Fibroblast of lung (primary cell): ENCODE measurements at regions not wholly inside any gene's neighbourhood (a gene's known extent, or its start where the extent isn't known, plus 50 kb on each side); places are given as distances from the start of the nearest gene placed in this dataset.
A peak's percentile ranks its signal among the peaks of the same experiment; 100 is the strongest.

Source experiments
- DNase-seq, 2 donors: peaks; one replicate each; pipeline versions ENCODE4 v3.0.0 to v3.0.0-alpha.2; 2010; ENCODE audit warnings: low read depth in 2 of 2
- H2AFZ ChIP-seq: 2 replicates; pipeline ENCODE4 v1.5.1; 2012; ENCODE audit warnings: low read length, control low read depth, inconsistent platforms
- H3K27ac ChIP-seq: 2 replicates; pipeline ENCODE4 v1.5.1; 2011; ENCODE audit warnings: low read length, control low read depth; ENCODE audit not compliant: insufficient read depth
- H3K27me3 ChIP-seq: 2 replicates; pipeline ENCODE4 v1.5.1; 2011; ENCODE audit warnings: mild to moderate bottlenecking, low read length; ENCODE audit not compliant: control insufficient read depth, insufficient read depth
- H3K36me3 ChIP-seq: 2 replicates; pipeline ENCODE4 v1.5.1; 2011; ENCODE audit warnings: low read length; ENCODE audit not compliant: control insufficient read depth, insufficient read depth
- H3K4me1 ChIP-seq: 2 replicates; pipeline ENCODE4 v1.5.1; 2011; ENCODE audit warnings: low read length; ENCODE audit not compliant: control insufficient read depth, insufficient read depth; ENCODE audit errors: extremely low read depth
- H3K4me2 ChIP-seq: 2 replicates; pipeline ENCODE4 v1.5.1; 2011; ENCODE audit warnings: low read length, control low read depth; ENCODE audit not compliant: insufficient read depth; ENCODE audit errors: extremely low read depth
- H3K4me3 ChIP-seq, 4 experiments: fragments of 200-600 bp in 1 of 4; sonication (generic) in 1 of 4; replicated peaks in 1 of 4; 2 replicates each; pipeline ENCODE4 v1.5.1; 2011 to 2016; ENCODE audit warnings: low read length in 4 of 4, low read depth in 3 of 4, mild to moderate bottlenecking in 3 of 4, control low read depth in 2 of 4, inconsistent platforms in 1 of 4, mixed read lengths in 1 of 4; ENCODE audit not compliant: insufficient read depth in 1 of 4; ENCODE audit errors: control extremely low read depth in 1 of 4
- H3K79me2 ChIP-seq: 2 replicates; pipeline ENCODE4 v1.5.1; 2012; ENCODE audit warnings: mild to moderate bottlenecking, low read length, inconsistent platforms; ENCODE audit not compliant: control insufficient read depth, insufficient read depth
- H3K9ac ChIP-seq: 2 replicates; pipeline ENCODE4 v1.5.1; 2011; ENCODE audit warnings: mild to moderate bottlenecking, low read length, control low read depth; ENCODE audit not compliant: insufficient read depth
- H3K9me3 ChIP-seq: 2 replicates; pipeline ENCODE4 v1.5.1; 2012; ENCODE audit warnings: low read depth, low read length; ENCODE audit not compliant: control insufficient read depth, insufficient read depth
- H4K20me1 ChIP-seq: 2 replicates; pipeline ENCODE4 v1.5.1; 2011; ENCODE audit warnings: low read length; ENCODE audit not compliant: control insufficient read depth, insufficient read depth; ENCODE audit errors: extremely low read depth
- CTCF ChIP-seq, 2 donors: IDR thresholded peaks in 1 of 2; conservative IDR thresholded peaks in 1 of 2; 1 replicate in 1 of 2; 2 replicates in 1 of 2; pipeline ENCODE4 v1.5.1; 2011 to 2012; ENCODE audit warnings: low read length in 2 of 2, control low read depth in 1 of 2, inconsistent platforms in 1 of 2, low read depth in 1 of 2, mild to moderate bottlenecking in 1 of 2
- EZH2 ChIP-seq: IDR thresholded peaks from 2 replicates; pipeline ENCODE4 v1.5.1; 2012; ENCODE audit warnings: low read length, control low read depth, mild to moderate bottlenecking; ENCODE audit errors: missing control alignments

DNA sequence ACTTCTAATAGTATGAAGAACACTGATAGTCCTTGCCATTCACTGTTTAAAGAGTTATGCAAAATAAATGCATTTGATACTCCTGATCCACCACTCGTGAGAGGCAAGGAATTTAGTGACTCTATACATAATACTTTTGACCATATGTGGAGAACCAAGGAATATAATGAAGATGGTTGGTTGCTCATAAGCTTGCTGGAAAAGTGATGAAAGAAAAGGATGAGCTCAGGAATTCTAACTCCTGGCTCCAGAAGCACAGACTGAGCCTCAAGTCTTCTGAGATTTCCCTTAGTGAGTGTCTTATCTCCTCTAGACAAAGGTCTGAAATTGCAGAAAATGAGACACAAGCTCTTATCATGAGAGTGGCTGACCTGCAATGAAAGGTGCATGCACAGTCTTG lies 57.1 kb upstream of the KRAS start:
- Histone ChIP-seq H3K27me3 (peaks cover 3% of the 10 kb centered on the region), H3K79me2 (no peaks in the 10 kb centered on the region), H3K36me3 (no peaks in the 10 kb centered on the region), H3K9ac (no peak overlapping the region), H3K27ac (no peak overlapping the region), H3K4me2 (no peak overlapping the region), H4K20me1 (no peaks in the 10 kb centered on the region), H3K4me3 (no peak overlapping the region), H2AFZ (no peak overlapping the region), H3K4me1 (no peaks in the 10 kb centered on the region), H3K9me3 (no peaks in the 10 kb centered on the region)
- TF ChIP-seq CTCF (conservative IDR thresholded peaks at IDR 0.05 in 1 of 2, IDR thresholded peaks at IDR 0.05 in 1 of 2; ENCODE audit: low read depth in 1 of 2, low read length in 2 of 2) (no peak), EZH2 (no peak)
- peak in 1 of 2 donors; percentile 49 for DNase-seq

DNA sequence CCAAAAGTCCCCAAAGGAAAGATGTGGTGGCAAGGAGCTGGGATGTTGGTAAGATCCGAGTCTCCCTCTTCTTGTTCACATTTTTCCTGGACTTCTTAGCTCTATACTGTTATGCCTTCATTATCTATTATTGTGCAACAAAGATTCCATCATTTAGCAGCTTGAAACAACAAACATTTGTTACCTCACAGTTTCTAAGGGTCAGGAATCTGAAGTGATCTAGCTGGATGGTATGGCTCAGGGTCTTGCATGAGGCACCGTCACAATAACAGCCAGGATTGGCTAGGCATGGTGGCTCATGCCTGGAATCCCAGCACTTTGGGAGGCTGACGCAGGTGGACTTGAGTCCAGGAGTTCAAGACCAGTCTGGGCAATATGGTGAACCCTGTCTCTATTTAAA lies 51.1 kb upstream of the KRAS start:
- no peak for TF ChIP-seq EZH2
- no peak for TF ChIP-seq CTCF (conservative IDR thresholded peaks at IDR 0.05 in 1 of 2, IDR thresholded peaks at IDR 0.05 in 1 of 2; ENCODE audit: low read depth in 1 of 2, low read length in 2 of 2)
- Histone ChIP-seq H3K79me2 (no peaks in the 10 kb centered on the region), H3K9me3 (no peaks in the 10 kb centered on the region), H2AFZ (no peak overlapping the region), H3K27ac (no peak overlapping the region), H3K4me2 (no peak overlapping the region), H3K4me1 (no peaks in the 10 kb centered on the region), H3K27me3 (peaks cover 8% of the 10 kb centered on the region), H3K36me3 (no peaks in the 10 kb centered on the region), H3K4me3 (no peak overlapping the region), H4K20me1 (no peaks in the 10 kb centered on the region), H3K9ac (no peak overlapping the region)
- no peak for DNase-seq
